Activated CD8-positive, alpha-beta T cell treated with anti-CD3 and anti-CD28 coated beads, Interleukin-2, amount 10 ng/mL, durations not matched to agents 7 days and 5 days (primary cell): ENCODE measurements at regions not wholly inside any gene's neighbourhood (a gene's known extent, or its start where the extent isn't known, plus 50 kb on each side); places are given as distances from the start of the nearest gene placed in this dataset.

ENCODE experiments used
- ATAC-seq: fragments of 150-1000 bp; cut with Tn5 transposase; one replicate; pipeline ENCODE4 v1.10.0; 2021; ENCODE audit warnings: moderate library complexity
- CTCF ChIA-PET: fragments of 350-600 bp; sonication (Branson Sonifier 250); formaldehyde crosslinking; loops from one replicate; lab custom pipeline; 2021; ENCODE audit warnings: antibody characterized with exemption; lab: Charles Lee
- POLR2A ChIA-PET: fragments of 350-600 bp; sonication (Branson Sonifier 250); formaldehyde crosslinking; loops from one replicate; lab custom pipeline; 2021; ENCODE audit warnings: antibody characterized with exemption; lab: Charles Lee
- DNase-seq: peaks from one replicate; pipeline ENCODE4 v3.0.0-alpha.2; 2020
- H3K27ac Mint-ChIP-seq: one replicate; pipeline ENCODE4 v1.8.0; 2021; ENCODE audit warnings: mild to moderate bottlenecking, mixed read lengths
- H3K27me3 Mint-ChIP-seq: one replicate; pipeline ENCODE4 v1.8.0; 2021; ENCODE audit warnings: low read depth, mixed read lengths
- H3K36me3 Mint-ChIP-seq: one replicate; pipeline ENCODE4 v1.8.0; 2021; ENCODE audit warnings: low read depth, mixed read lengths
- H3K4me1 Mint-ChIP-seq: one replicate; pipeline ENCODE4 v1.8.0; 2021; ENCODE audit warnings: low read depth, mixed read lengths
- H3K4me3 Mint-ChIP-seq: one replicate; pipeline ENCODE4 v1.8.0; 2021; ENCODE audit warnings: mild to moderate bottlenecking, mixed read lengths
- H3K9me3 Mint-ChIP-seq: one replicate; pipeline ENCODE4 v1.8.0; 2022; ENCODE audit warnings: mixed read lengths; ENCODE audit not compliant: insufficient read depth

- H3K27ac Mint-ChIP-seq, result no peak overlapping the region
- H3K36me3 Mint-ChIP-seq, result no peaks in the 10 kb centered on the region
- H3K4me1 Mint-ChIP-seq, result no peaks in the 10 kb centered on the region
- H3K27me3 Mint-ChIP-seq, result no peaks in the 10 kb centered on the region
- H3K4me3 Mint-ChIP-seq, result no peak overlapping the region
- H3K9me3 Mint-ChIP-seq, result no peaks in the 10 kb centered on the region
- POLR2A ChIA-PET, result no interaction called here
- DNase-seq (no peak), ATAC-seq (no peak)
- CTCF ChIA-PET, result no interaction called here
These were observed 528.0 kb downstream of the DACH1 start for GRCh38 chr13:71339005-71339404.

GRCh38 chr13:71338070-71338469, 528.9 kb downstream of the DACH1 start:
- no peak for ATAC-seq
- Mint-ChIP-seq H3K9me3 (no peaks in the 10 kb centered on the region), H3K36me3 (no peaks in the 10 kb centered on the region), H3K4me1 (no peaks in the 10 kb centered on the region), H3K4me3 (no peak overlapping the region), H3K27me3 (no peaks in the 10 kb centered on the region), H3K27ac (no peak overlapping the region)
- ChIA-PET CTCF (no interaction called here), POLR2A (interaction anchor here (0.6 kb wide), 2 partner anchors 18 to 37 kb away, joined by 3 read pairs; no protein-coding TSS in a partner anchor)
- DNase-seq, result no peak

GRCh38 chr13:71327266-71327665, 539.7 kb downstream of the DACH1 start:
- no peak for ATAC-seq
- H3K36me3 Mint-ChIP-seq, result no peaks in the 10 kb centered on the region
- no peaks in the 10 kb centered on the region for H3K4me1 Mint-ChIP-seq

GRCh38 chr13:71325556-71325955, 541.4 kb downstream of the DACH1 start:
- Mint-ChIP-seq H3K4me3 (no peak overlapping the region), H3K27ac (no peak overlapping the region), H3K36me3 (no peaks in the 10 kb centered on the region), H3K4me1 (no peaks in the 10 kb centered on the region), H3K27me3 (no peaks in the 10 kb centered on the region), H3K9me3 (no peaks in the 10 kb centered on the region)
- ChIA-PET POLR2A (no interaction called here), CTCF (no interaction called here)
- ATAC-seq, result no peak
- no peak for DNase-seq

More at GRCh38 chr13:71327266-71327665, 539.7 kb downstream of the DACH1 start:
- ChIA-PET CTCF (no interaction called here), POLR2A (no interaction called here)
- Mint-ChIP-seq H3K27ac (no peak overlapping the region), H3K9me3 (no peaks in the 10 kb centered on the region), H3K27me3 (no peaks in the 10 kb centered on the region), H3K4me3 (no peak overlapping the region)
- DNase-seq, result no peak

- ChIA-PET POLR2A (no interaction called here), CTCF (no interaction called here)
- no peaks in the 10 kb centered on the region for H3K9me3 Mint-ChIP-seq
- no peak overlapping the region for H3K4me3 Mint-ChIP-seq
- H3K36me3 Mint-ChIP-seq, result no peaks in the 10 kb centered on the region
- H3K4me1 Mint-ChIP-seq, result no peaks in the 10 kb centered on the region
- no peak for ATAC-seq
- DNase-seq, result no peak
- H3K27me3 Mint-ChIP-seq, result no peaks in the 10 kb centered on the region
- no peak overlapping the region for H3K27ac Mint-ChIP-seq
These were observed 543.7 kb downstream of the DACH1 start for GRCh38 chr13:71323266-71323665.

- DNase-seq (no peak), ATAC-seq (no peak)
- no peak overlapping the region for H3K4me3 Mint-ChIP-seq
- no peaks in the 10 kb centered on the region for H3K27me3 Mint-ChIP-seq
- no peaks in the 10 kb centered on the region for H3K9me3 Mint-ChIP-seq
- no peaks in the 10 kb centered on the region for H3K4me1 Mint-ChIP-seq
- ChIA-PET CTCF (interaction anchor here (1.2 kb wide), 1 partner anchor 559 kb away, joined by 3 read pairs; no protein-coding TSS in a partner anchor), POLR2A (interaction anchor here (0.6 kb wide), 1 partner anchor 18 kb away, joined by 3 read pairs; no protein-coding TSS in a partner anchor)
- H3K36me3 Mint-ChIP-seq, result no peaks in the 10 kb centered on the region
- no peak overlapping the region for H3K27ac Mint-ChIP-seq
These were observed 546.6 kb downstream of the DACH1 start for GRCh38 chr13:71320452-71320851.

- no peaks in the 10 kb centered on the region for H3K36me3 Mint-ChIP-seq
- ChIA-PET POLR2A (no interaction called here), CTCF (no interaction called here)
- no peak overlapping the region for H3K4me3 Mint-ChIP-seq
- no peaks in the 10 kb centered on the region for H3K27me3 Mint-ChIP-seq
- no peaks in the 10 kb centered on the region for H3K4me1 Mint-ChIP-seq
- ATAC-seq, result no peak
- no peaks in the 10 kb centered on the region for H3K9me3 Mint-ChIP-seq
- H3K27ac Mint-ChIP-seq, result no peak overlapping the region
- no peak for DNase-seq
These were observed 550.1 kb downstream of the DACH1 start for GRCh38 chr13:71316792-71317363.

GRCh38 chr13:71312923-71313322, 554.1 kb downstream of the DACH1 start:
- DNase-seq, result no peak
- no peak overlapping the region for H3K27ac Mint-ChIP-seq
- H3K27me3 Mint-ChIP-seq, result no peaks in the 10 kb centered on the region
- CTCF ChIA-PET, result no interaction called here
- no peaks in the 10 kb centered on the region for H3K9me3 Mint-ChIP-seq
- no peak for ATAC-seq
- POLR2A ChIA-PET, result no interaction called here
- H3K4me1 Mint-ChIP-seq, result no peaks in the 10 kb centered on the region
- no peaks in the 10 kb centered on the region for H3K36me3 Mint-ChIP-seq
- no peak overlapping the region for H3K4me3 Mint-ChIP-seq

GRCh38 chr13:71309905-71310304, 557.1 kb downstream of the DACH1 start:
- no peaks in the 10 kb centered on the region for H3K9me3 Mint-ChIP-seq
- no peak overlapping the region for H3K4me3 Mint-ChIP-seq
- no peak for DNase-seq
- ChIA-PET CTCF (no interaction called here), POLR2A (no interaction called here)
- H3K36me3 Mint-ChIP-seq, result no peaks in the 10 kb centered on the region
- H3K4me1 Mint-ChIP-seq, result no peaks in the 10 kb centered on the region
- no peak overlapping the region for H3K27ac Mint-ChIP-seq
- ATAC-seq, result no peak
- H3K27me3 Mint-ChIP-seq, result peaks cover 3% of the 10 kb centered on the region

- Mint-ChIP-seq H3K4me1 (no peaks in the 10 kb centered on the region), H3K27me3 (peaks cover 3% of the 10 kb centered on the region), H3K4me3 (no peak overlapping the region), H3K27ac (no peak overlapping the region), H3K9me3 (no peaks in the 10 kb centered on the region), H3K36me3 (no peaks in the 10 kb centered on the region)
- POLR2A ChIA-PET, result no interaction called here
- CTCF ChIA-PET, result interaction anchor here (1.4 kb wide), 1 partner anchor 16 kb away, joined by 3 read pairs; no protein-coding TSS in a partner anchor
- DNase-seq, result no peak
- ATAC-seq, result no peak
These were observed 560.2 kb downstream of the DACH1 start for GRCh38 chr13:71306821-71307220.

- ATAC-seq, result no peak
- H3K4me1 Mint-ChIP-seq, result no peaks in the 10 kb centered on the region
- ChIA-PET CTCF (no interaction called here), POLR2A (no interaction called here)
- no peak overlapping the region for H3K27ac Mint-ChIP-seq
- peaks cover 3% of the 10 kb centered on the region for H3K27me3 Mint-ChIP-seq
- no peaks in the 10 kb centered on the region for H3K9me3 Mint-ChIP-seq
- H3K36me3 Mint-ChIP-seq, result no peaks in the 10 kb centered on the region
- no peak overlapping the region for H3K4me3 Mint-ChIP-seq
- no peak for DNase-seq
These were observed 562.1 kb downstream of the DACH1 start for GRCh38 chr13:71304861-71305260.

- DNase-seq (no peak), ATAC-seq (no peak)
- Mint-ChIP-seq H3K9me3 (no peaks in the 10 kb centered on the region), H3K4me1 (no peaks in the 10 kb centered on the region), H3K36me3 (no peaks in the 10 kb centered on the region), H3K4me3 (no peak overlapping the region), H3K27me3 (peaks cover 3% of the 10 kb centered on the region), H3K27ac (no peak overlapping the region)
- ChIA-PET CTCF (no interaction called here), POLR2A (no interaction called here)
These were observed 563.9 kb downstream of the DACH1 start for GRCh38 chr13:71303144-71303543.

- POLR2A ChIA-PET, result no interaction called here
- Mint-ChIP-seq H3K36me3 (no peaks in the 10 kb centered on the region), H3K4me3 (no peak overlapping the region), H3K27ac (no peak overlapping the region), H3K27me3 (peaks cover under 1% of the 10 kb centered on the region), H3K4me1 (no peaks in the 10 kb centered on the region), H3K9me3 (peaks cover 7% of the 10 kb centered on the region)
- no peak for DNase-seq
- CTCF ChIA-PET, result no interaction called here
- ATAC-seq, result no peak
These were observed 566.4 kb downstream of the DACH1 start for GRCh38 chr13:71300602-71301001.
